Neural cell (in vitro differentiated cells): ENCODE measurements at regions not wholly inside any gene's neighbourhood (a gene's known extent, or its start where the extent isn't known, plus 50 kb on each side); places are given as distances from the start of the nearest gene placed in this dataset.
"Not testable (repeated sequence)": the region's sequence is repeated elsewhere in the genome, so short reads cannot be mapped to it uniquely, and the experiment has no call there.

Experiments
- EP300 ChIP-seq: fragments of 450-650 bp; conservative IDR thresholded peaks from 2 replicates; pipeline ENCODE4 v1.6.1; 2014; ENCODE audit warnings: antibody characterized with exemption, mild to moderate bottlenecking, moderate library complexity; ENCODE audit not compliant: poor library complexity, severe bottlenecking
- EZH2 ChIP-seq: fragments of 200-600, 300-800 bp; shearing (Covaris generic), sonication (generic); IDR thresholded peaks from 2 replicates; pipeline ENCODE4 v1.6.1; 2014; ENCODE audit warnings: antibody characterized with exemption, low read length, borderline replicate concordance, mild to moderate bottlenecking; ENCODE audit not compliant: insufficient read depth, poor library complexity, severe bottlenecking
- POLR2AphosphoS5 ChIP-seq: IDR thresholded peaks from 2 replicates; pipeline ENCODE4 v1.6.1; 2012
- RAD21 ChIP-seq: fragments of 450-650 bp; conservative IDR thresholded peaks from 2 replicates; pipeline ENCODE4 v1.6.1; 2014; ENCODE audit warnings: antibody characterized with exemption, mild to moderate bottlenecking, moderate library complexity
- TF ChIP-seq, protein P1 (sequence below): IDR thresholded peaks from 2 replicates; pipeline ENCODE4 v1.6.1; 2012; ENCODE audit warnings: borderline replicate concordance
- TF ChIP-seq, protein P2 (sequence below): fragments of 450-650 bp; IDR thresholded peaks from 2 replicates; pipeline ENCODE4 v1.5.1; 2014; ENCODE audit warnings: antibody characterized with exemption, mild to moderate bottlenecking, moderate library complexity; ENCODE audit not compliant: poor library complexity, severe bottlenecking

- TF ChIP-seq EP300, POLR2AphosphoS5, EZH2, RAD21: not testable (repeated sequence)
- TF ChIP-seq, protein P1, sequence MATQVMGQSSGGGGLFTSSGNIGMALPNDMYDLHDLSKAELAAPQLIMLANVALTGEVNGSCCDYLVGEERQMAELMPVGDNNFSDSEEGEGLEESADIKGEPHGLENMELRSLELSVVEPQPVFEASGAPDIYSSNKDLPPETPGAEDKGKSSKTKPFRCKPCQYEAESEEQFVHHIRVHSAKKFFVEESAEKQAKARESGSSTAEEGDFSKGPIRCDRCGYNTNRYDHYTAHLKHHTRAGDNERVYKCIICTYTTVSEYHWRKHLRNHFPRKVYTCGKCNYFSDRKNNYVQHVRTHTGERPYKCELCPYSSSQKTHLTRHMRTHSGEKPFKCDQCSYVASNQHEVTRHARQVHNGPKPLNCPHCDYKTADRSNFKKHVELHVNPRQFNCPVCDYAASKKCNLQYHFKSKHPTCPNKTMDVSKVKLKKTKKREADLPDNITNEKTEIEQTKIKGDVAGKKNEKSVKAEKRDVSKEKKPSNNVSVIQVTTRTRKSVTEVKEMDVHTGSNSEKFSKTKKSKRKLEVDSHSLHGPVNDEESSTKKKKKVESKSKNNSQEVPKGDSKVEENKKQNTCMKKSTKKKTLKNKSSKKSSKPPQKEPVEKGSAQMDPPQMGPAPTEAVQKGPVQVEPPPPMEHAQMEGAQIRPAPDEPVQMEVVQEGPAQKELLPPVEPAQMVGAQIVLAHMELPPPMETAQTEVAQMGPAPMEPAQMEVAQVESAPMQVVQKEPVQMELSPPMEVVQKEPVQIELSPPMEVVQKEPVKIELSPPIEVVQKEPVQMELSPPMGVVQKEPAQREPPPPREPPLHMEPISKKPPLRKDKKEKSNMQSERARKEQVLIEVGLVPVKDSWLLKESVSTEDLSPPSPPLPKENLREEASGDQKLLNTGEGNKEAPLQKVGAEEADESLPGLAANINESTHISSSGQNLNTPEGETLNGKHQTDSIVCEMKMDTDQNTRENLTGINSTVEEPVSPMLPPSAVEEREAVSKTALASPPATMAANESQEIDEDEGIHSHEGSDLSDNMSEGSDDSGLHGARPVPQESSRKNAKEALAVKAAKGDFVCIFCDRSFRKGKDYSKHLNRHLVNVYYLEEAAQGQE = not testable (repeated sequence)
- TF ChIP-seq, protein P2, sequence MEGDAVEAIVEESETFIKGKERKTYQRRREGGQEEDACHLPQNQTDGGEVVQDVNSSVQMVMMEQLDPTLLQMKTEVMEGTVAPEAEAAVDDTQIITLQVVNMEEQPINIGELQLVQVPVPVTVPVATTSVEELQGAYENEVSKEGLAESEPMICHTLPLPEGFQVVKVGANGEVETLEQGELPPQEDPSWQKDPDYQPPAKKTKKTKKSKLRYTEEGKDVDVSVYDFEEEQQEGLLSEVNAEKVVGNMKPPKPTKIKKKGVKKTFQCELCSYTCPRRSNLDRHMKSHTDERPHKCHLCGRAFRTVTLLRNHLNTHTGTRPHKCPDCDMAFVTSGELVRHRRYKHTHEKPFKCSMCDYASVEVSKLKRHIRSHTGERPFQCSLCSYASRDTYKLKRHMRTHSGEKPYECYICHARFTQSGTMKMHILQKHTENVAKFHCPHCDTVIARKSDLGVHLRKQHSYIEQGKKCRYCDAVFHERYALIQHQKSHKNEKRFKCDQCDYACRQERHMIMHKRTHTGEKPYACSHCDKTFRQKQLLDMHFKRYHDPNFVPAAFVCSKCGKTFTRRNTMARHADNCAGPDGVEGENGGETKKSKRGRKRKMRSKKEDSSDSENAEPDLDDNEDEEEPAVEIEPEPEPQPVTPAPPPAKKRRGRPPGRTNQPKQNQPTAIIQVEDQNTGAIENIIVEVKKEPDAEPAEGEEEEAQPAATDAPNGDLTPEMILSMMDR = not testable (repeated sequence)
These were observed 240.5 kb upstream of the CNR1 start for GRCh38 chr6:88406674-88407073.
